Suprapubic skin (tissue), 3 donors: ENCODE measurements at regions not wholly inside any gene's neighbourhood (a gene's known extent, or its start where the extent isn't known, plus 50 kb on each side); places are given as distances from the start of the nearest gene placed in this dataset.

ENCODE experiments used
- POLR2A ChIP-seq, 2 donors: fragments of 450-650 bp; IDR thresholded peaks; one replicate each; pipeline ENCODE4 v1.6.1; 2017; ENCODE audit warnings: antibody characterized with exemption in 2 of 2, mild to moderate bottlenecking in 2 of 2, moderate library complexity in 2 of 2
- TF ChIP-seq, protein P1 (sequence below), 2 donors: fragments of 200-600 bp in 1 of 2; fragments of 450-650 bp in 1 of 2; sonication (generic) in 1 of 2; IDR thresholded peaks; one replicate each; pipeline ENCODE4 v1.5.1; 2016 to 2019; ENCODE audit warnings: antibody characterized with exemption in 2 of 2, mild to moderate bottlenecking in 1 of 2, moderate library complexity in 1 of 2

- TF ChIP-seq, protein P1, sequence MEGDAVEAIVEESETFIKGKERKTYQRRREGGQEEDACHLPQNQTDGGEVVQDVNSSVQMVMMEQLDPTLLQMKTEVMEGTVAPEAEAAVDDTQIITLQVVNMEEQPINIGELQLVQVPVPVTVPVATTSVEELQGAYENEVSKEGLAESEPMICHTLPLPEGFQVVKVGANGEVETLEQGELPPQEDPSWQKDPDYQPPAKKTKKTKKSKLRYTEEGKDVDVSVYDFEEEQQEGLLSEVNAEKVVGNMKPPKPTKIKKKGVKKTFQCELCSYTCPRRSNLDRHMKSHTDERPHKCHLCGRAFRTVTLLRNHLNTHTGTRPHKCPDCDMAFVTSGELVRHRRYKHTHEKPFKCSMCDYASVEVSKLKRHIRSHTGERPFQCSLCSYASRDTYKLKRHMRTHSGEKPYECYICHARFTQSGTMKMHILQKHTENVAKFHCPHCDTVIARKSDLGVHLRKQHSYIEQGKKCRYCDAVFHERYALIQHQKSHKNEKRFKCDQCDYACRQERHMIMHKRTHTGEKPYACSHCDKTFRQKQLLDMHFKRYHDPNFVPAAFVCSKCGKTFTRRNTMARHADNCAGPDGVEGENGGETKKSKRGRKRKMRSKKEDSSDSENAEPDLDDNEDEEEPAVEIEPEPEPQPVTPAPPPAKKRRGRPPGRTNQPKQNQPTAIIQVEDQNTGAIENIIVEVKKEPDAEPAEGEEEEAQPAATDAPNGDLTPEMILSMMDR (IDR thresholded peaks at IDR 0.05): no peak
- TF ChIP-seq POLR2A (IDR thresholded peaks at IDR 0.05): no peak
Observed at GRCh38 chr14:34348592-34348991, 113.4 kb downstream of the SPTSSA start.
